ENCODE measurements at regions not wholly inside any gene's neighbourhood (a gene's known extent, or its start where the extent isn't known, plus 50 kb on each side); places are given as distances from the start of the nearest gene placed in this dataset.

GRCh38 chr16:73879621-73880020 is 417.0 kb upstream of the PSMD7 start:
- intact Hi-C loops (cut with DNase I, micrococcal nuclease): no loop called here
- DNase-seq (no peak), ATAC-seq (no peak)
- H3K4me3 ChIP-seq: no peak overlapping the region
- no peaks in the 10 kb centered on the region for H3K9me3 ChIP-seq
- TF ChIP-seq, protein P1, sequence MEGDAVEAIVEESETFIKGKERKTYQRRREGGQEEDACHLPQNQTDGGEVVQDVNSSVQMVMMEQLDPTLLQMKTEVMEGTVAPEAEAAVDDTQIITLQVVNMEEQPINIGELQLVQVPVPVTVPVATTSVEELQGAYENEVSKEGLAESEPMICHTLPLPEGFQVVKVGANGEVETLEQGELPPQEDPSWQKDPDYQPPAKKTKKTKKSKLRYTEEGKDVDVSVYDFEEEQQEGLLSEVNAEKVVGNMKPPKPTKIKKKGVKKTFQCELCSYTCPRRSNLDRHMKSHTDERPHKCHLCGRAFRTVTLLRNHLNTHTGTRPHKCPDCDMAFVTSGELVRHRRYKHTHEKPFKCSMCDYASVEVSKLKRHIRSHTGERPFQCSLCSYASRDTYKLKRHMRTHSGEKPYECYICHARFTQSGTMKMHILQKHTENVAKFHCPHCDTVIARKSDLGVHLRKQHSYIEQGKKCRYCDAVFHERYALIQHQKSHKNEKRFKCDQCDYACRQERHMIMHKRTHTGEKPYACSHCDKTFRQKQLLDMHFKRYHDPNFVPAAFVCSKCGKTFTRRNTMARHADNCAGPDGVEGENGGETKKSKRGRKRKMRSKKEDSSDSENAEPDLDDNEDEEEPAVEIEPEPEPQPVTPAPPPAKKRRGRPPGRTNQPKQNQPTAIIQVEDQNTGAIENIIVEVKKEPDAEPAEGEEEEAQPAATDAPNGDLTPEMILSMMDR (IDR thresholded peaks at IDR 0.05): no peak
- no peaks in the 10 kb centered on the region for H3K4me1 ChIP-seq (ENCODE audit: low read depth)
- H3K36me3 ChIP-seq (ENCODE audit: low read depth): no peaks in the 10 kb centered on the region

GRCh38 chr16:73878611-73879010 is 418.0 kb upstream of the PSMD7 start:
- intact Hi-C loops (cut with DNase I, micrococcal nuclease): no loop called here
- H3K4me3 ChIP-seq: no peak overlapping the region
- H3K36me3 ChIP-seq (ENCODE audit: low read depth): no peaks in the 10 kb centered on the region
- no peaks in the 10 kb centered on the region for H3K4me1 ChIP-seq (ENCODE audit: low read depth)
- H3K9me3 ChIP-seq: no peaks in the 10 kb centered on the region
- TF ChIP-seq, protein P1 (IDR thresholded peaks at IDR 0.05): no peak
- DNase-seq (peak in 1 of 3 donors; percentile 36), ATAC-seq (peak; percentile 54)

DNA sequence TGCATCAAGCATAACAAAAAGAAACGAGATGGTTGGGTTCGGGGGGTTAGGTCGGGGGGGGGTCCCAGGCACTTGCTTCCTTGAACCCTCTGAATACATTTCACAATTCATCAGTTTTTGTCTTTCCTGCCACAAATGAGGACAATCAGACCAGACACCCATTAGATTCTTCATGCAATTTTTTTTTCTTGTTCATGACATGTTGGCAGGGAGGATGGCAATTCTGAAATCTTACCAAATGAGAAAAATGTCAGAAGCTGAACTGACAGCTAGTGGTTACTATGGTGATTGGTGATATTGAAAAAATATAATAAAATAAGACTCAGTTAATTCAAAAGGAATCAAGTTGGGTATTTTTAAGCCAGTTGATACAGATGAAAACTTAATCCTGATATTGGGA is 419.5 kb upstream of the PSMD7 start:
- no peaks in the 10 kb centered on the region for H3K4me1 ChIP-seq (ENCODE audit: low read depth)
- TF ChIP-seq, protein P1 (IDR thresholded peaks at IDR 0.05): no peak
- H3K9me3 ChIP-seq: no peaks in the 10 kb centered on the region
- DNase-seq (no peak), ATAC-seq (no peak)
- intact Hi-C loops (cut with DNase I, micrococcal nuclease): no loop called here
- H3K36me3 ChIP-seq (ENCODE audit: low read depth): no peaks in the 10 kb centered on the region
- H3K4me3 ChIP-seq: no peak overlapping the region

DNA sequence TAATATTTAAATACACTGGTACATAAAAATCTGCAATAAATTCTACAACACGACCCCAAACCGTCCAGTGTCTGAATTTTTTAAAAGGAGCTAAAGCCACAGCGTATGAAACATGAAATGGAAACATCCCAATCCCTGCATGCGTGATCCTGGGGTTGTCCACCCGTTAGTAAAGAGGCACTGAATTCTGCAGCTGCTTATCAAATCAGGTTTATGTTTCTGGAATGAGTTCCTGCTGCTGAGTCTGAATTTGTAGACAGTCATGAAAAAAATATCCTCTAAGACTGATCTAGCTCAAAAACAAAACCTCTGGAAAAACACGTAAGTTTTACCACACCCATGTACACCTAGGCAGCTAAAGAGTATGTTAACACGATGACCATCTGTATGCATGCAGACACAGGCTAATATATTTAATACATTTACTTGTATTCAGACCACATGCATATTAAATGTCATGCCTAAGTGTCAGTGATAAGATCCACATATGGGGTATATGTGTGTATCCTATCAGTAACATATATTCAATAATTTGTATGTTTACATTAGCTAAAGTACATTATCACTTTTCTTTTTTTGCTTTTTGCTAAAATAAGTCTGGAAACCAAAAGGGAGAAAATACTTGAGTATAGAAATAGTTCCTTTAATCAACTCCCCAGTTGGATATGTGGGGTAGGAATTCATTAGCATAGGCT is 420.5 kb upstream of the PSMD7 start:
- intact Hi-C loops (cut with DNase I, micrococcal nuclease): no loop called here
- no peaks in the 10 kb centered on the region for H3K36me3 ChIP-seq (ENCODE audit: low read depth)
- no peak for ATAC-seq

GRCh38 chr16:73874324-73874723 is 422.3 kb upstream of the PSMD7 start:
- H3K9me3 ChIP-seq: no peaks in the 10 kb centered on the region
- no peak overlapping the region for H3K4me3 ChIP-seq
- ATAC-seq (no peak), DNase-seq (no peak)
- H3K36me3 ChIP-seq (ENCODE audit: low read depth): no peaks in the 10 kb centered on the region
- TF ChIP-seq, protein P1 (IDR thresholded peaks at IDR 0.05): no peak
- H3K4me1 ChIP-seq (ENCODE audit: low read depth): no peaks in the 10 kb centered on the region
- intact Hi-C loops (cut with DNase I, micrococcal nuclease): no loop called here

More for the DNA sequence above, 420.5 kb upstream of the PSMD7 start:
- no peak for DNase-seq
- TF ChIP-seq, protein P1 (IDR thresholded peaks at IDR 0.05): no peak
- no peaks in the 10 kb centered on the region for H3K9me3 ChIP-seq
- no peaks in the 10 kb centered on the region for H3K4me1 ChIP-seq (ENCODE audit: low read depth)
- no peak overlapping the region for H3K4me3 ChIP-seq

- Histone ChIP-seq H3K9me3 (no peaks in the 10 kb centered on the region), H3K4me1 (ENCODE audit: low read depth) (no peaks in the 10 kb centered on the region), H3K4me3 (no peak overlapping the region), H3K36me3 (ENCODE audit: low read depth) (no peaks in the 10 kb centered on the region)
- DNase-seq: no peak
- no peak for ATAC-seq
- intact Hi-C loops (cut with DNase I, micrococcal nuclease): no loop called here
- TF ChIP-seq, protein P1 (IDR thresholded peaks at IDR 0.05): no peak
Measured at GRCh38 chr16:73873643-73874042, 423.0 kb upstream of the PSMD7 start.
